GM21619 (cell line): ENCODE measurements at regions not wholly inside any gene's neighbourhood (a gene's known extent, or its start where the extent isn't known, plus 50 kb on each side); places are given as distances from the start of the nearest gene placed in this dataset.

ENCODE experiments used
- ATAC-seq: cut with Tn5 transposase; IDR thresholded peaks from one replicate; pipeline ENCODE4 v1.9.1; 2021; ENCODE audit not compliant: unreplicated experiment

DNA sequence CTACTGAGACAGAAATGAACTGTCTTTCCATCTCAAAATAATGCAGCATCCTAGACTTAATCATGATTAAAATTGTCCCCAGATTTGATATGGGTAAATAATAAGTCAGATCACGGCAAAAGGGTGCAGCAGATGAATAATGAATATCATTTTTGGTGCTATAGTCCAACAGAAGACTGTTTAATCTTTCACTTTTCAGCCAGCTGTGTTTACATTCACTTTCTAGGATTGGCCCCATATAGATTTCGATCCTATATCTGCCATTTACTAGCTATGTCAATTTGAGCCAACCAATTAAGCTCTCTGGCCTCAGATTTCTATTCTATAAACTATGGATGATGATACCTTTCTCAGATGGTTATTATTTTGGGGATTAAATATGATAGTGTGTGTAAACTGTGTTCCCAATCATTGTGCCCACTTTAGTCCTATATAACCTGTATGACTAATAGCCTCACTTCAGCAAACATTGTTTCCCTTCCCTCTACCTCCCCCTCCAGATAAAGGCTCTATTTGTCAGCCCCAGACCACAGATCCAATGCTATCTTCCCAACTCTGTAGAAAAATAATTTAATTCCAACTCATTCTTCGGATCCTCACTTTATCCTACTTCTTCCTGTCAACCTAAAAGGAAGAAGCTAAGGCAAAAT is 53.6 kb upstream of the NT5E start:
- no peak for ATAC-seq

DNA sequence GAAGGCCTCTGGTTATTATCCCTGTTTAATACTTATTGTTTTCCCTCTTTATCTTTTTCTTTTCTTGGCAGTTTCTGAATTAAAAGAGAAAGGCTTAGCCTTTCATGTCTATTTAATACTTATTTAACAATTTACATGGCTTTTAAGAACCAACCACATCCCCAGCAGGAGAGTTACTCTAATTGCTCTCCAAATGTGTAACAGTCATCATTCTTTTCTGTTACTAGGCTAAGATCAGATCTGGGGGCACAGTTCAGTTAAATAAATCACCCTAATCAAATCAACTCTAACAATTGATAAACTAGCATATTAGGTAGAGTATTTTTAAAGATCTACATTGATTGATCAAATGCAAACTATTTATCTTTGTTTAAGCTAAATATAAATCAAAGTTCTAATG is 54.1 kb upstream of the NT5E start:
- no peak for ATAC-seq

DNA sequence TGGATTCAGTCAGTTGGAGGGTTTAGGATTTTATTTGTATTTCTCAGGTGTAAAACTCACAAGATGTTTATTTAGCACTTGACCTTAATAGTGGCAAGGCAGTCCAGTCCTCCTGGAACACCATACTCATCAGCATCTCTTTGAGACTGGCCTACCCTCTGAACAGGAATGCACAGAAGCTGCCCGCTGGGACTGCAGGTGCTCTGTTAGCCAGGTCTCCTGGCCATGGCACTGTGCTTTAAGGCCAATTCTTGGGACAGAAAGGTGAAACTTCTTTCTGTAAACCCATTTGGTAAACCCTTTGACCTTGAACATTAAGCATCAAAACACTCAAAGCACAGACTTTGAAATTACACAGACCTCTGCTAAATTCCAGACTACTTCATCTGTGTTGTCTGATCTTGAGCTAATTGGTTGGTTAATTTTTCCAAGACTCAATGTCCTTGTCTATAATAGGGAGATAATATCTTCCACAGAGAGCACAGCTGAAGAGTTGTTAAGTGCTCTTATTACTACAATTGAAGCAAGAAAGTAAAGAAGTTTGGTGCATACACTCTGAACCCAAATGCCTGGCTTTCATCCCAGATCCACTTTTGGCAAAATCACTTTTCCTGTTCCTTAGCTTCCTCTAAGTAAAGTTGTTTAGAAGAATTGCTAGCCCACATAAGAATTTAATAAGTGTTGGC is 54.9 kb upstream of the NT5E start:
- no peak for ATAC-seq

DNA sequence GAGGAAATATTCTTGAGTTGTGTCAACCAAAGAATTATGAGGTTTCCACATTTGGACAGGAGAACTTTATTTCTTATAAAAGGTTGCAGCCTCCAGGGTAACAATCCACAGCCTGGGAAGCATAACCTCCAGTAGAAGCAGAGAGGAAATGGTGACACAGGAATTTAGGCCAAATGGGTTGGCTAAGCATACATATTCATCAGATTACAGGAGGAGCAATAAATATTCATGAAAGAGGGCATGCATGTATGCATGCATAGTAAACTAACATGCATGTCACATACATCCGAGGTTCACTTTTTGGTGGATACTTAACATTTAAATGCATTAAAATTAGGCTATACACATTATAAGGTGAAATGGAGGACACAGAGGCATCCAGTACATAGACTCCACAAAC is 55.7 kb upstream of the NT5E start:
- ATAC-seq, result no peak

DNA sequence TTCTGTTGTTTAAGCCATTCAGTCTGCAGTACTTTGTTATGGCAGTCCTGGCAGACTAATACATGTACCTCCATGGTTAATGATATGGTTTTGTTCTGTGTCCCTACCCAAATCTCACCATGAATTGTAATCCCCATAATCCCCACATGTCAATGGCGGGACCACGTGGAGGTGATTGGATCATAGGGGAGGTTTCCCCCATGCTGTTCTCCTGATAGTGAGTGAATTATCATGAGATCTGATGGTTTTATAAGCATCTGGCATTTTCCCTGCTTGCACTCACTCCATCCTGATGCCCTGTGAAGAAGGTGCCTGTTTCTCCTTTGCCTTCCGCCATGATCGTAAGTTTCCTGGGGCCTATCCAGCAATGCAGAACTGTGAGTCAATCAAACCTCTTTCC is 57.5 kb upstream of the NT5E start:
- ATAC-seq, result no peak

DNA sequence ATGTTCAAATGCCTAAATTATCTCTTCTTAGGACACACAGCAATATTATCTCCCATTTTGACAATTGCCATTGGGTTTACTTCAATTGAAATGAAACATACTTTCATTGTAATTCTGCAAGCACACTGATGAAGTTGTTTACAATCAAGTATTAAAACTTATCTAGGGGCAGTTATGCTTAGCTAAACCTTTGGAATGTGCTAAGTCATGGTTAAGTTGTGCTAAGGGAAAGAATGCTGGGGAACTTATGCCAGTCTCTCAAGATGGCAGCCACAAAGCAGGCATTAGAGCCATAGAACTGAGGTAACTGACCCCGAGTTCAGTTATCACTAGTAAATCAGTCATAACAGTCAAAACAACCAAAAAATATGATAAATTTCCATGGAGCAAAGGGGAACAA is 59.1 kb upstream of the NT5E start:
- ATAC-seq, result no peak

GRCh38 chr6:85390105-85390728 is 59.7 kb upstream of the NT5E start:
- no peak for ATAC-seq

- no peak for ATAC-seq
Measured at GRCh38 chr6:85389151-85389797, 60.6 kb upstream of the NT5E start.

- no peak for ATAC-seq
Measured at GRCh38 chr6:85388531-85388930, 61.4 kb upstream of the NT5E start.

- no peak for ATAC-seq
Measured at GRCh38 chr6:85385636-85386315, 64.1 kb upstream of the NT5E start.

- ATAC-seq, result no peak
Measured at GRCh38 chr6:85383042-85383441, 66.8 kb upstream of the NT5E start.

DNA sequence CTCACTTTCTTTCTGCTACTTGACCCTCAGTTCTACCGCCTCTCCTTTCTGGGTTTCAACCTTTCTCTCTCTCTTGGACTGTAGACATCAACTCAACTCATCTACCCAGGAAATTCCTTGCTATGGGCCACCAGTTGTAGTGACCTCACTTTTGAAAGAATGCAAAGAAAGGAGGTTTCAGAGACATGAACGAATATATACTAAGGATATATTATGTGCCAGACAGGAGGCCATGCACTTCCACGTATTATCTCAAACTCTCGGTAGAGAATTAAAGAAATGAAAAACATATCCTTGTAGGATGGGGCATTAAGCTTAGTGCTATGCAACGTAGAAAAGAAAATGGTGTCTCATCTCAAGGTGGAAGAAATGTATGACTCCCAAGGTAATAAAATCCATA is 67.3 kb upstream of the NT5E start:
- ATAC-seq, result no peak

DNA sequence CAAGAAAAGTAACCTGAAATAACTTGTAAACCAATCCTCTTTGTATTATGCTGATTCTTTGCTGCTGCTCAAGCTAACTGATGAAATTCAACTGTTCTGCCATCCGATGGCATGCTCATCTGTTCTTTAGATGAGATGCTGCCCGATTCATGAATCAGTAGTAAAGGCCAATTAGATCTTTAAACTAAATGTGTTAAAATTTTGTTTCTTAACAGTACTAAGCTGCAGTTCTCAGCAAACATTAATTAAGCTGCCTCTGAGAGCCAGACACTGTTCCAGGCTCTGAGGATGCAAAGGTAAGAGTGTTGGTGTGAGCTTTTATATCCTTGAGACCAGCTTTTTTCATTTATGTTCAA is 77.0 kb upstream of the NT5E start:
- ATAC-seq, result no peak

- ATAC-seq, result no peak
Measured at GRCh38 chr6:85372188-85372914, 77.5 kb upstream of the NT5E start.

DNA sequence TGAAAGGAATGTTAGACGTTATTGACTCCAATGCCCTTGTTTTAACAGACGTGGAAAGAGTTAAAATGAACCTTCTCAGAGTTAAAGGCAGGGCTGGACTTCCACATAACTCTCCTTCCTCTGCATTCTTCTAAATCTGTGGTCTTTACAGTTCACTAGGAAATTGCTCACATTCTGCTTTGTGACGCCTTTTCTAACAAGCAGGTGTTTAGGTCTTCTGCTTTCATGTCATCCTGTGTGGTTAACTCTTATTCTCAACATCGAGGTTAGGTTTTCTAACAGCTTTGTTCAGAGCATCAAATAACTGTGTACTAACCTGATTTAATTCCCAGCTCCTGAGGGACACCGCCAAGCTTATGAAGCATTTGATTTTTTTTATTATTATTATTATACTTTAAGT is 81.3 kb upstream of the NT5E start:
- ATAC-seq, result no peak

DNA sequence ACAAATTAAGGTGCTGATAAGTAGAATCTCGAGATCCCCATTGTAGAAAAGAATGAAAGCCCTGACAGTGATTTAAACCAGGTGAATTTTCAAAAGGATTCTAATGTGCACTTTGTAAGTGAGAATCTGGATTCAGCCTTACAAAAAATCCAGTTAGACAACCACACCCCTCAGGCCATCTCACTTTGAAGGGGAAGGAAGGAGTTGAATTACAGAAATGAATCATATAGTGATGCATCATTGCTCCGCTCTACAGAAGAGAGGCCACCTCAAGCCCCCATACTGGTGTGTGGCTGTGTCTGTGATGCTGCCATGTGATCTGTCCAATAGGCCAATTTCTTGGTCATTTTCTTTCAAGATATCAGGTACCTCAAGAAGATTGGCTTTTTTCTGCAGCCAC is 85.5 kb upstream of the NT5E start:
- ATAC-seq, result no peak

GRCh38 chr6:85363870-85364269 is 86.0 kb upstream of the NT5E start:
- no peak for ATAC-seq

DNA sequence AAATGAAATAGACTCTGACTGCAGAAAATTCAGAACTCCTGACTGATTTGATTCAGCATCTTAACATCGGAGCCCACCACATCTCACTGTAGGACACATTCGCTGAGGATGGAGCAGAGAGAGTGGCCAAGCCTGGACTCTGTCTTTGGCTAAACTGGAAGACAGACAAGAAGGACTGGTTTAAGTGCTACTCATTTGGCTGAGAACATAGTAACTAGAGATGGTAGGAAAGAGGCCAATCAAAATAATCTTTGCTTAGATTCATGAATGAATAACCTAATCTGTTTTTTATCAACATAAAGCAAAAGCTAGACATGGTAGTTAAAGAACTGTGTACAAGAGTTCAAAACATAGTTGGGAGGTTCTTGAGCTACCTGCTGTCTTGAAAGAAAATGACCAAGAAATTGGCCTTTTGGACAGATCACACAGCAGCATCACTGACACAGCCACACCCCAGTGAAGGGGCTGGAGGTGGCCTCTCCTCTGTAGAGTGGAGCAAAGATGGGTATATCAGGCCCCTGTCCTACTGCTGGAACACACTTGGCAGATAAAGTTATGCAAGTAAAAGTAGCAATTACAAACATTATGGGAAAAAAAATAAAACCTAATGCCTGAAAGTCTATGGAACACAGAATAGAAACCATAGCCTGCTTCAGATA is 87.1 kb upstream of the NT5E start:
- ATAC-seq, result no peak

DNA sequence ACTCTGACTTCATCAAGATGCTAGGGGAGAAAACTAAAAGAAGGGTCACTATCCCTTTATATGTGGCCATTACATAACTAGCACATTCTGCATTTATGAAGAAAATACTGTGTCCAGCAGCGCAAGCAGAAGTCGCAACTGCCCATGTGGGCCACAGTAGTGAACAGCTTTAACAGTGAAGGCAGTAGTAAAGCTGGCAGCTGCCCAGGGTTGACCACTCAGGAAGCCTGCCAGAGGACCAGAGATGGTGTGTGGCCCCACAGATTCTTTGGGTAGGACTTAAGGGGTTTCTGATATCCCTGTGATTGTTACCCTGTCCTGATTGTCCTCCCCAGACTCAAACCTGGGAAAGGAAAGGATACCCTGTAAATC is 88.3 kb upstream of the NT5E start:
- no peak for ATAC-seq

GRCh38 chr6:85360794-85361642 is 88.9 kb upstream of the NT5E start:
- ATAC-seq, result no peak
